Astrocyte of the cerebellum (primary cell): ENCODE measurements at regions not wholly inside any gene's neighbourhood (a gene's known extent, or its start where the extent isn't known, plus 50 kb on each side); places are given as distances from the start of the nearest gene placed in this dataset.

Source experiments
- DNase-seq: peaks from one replicate; pipeline ENCODE4 v3.0.0-alpha.2; 2011; ENCODE audit warnings: low read depth
- H3K4me3 ChIP-seq: 2 replicates; pipeline ENCODE4 v1.5.1; 2011; ENCODE audit warnings: mild to moderate bottlenecking, low read depth, low read length, moderate library complexity
- in situ Hi-C: cut with HindIII; loops from 2 replicates; pipeline ENCODE4 v1.10.0; 2017; ENCODE audit warnings: low sequenced_read_pairs
- TF ChIP-seq, protein P1 (sequence below): IDR thresholded peaks from 2 replicates; pipeline ENCODE4 v1.5.1; 2012; ENCODE audit warnings: low read length, low read depth, moderate library complexity, mild to moderate bottlenecking; ENCODE audit errors: missing control alignments

DNA sequence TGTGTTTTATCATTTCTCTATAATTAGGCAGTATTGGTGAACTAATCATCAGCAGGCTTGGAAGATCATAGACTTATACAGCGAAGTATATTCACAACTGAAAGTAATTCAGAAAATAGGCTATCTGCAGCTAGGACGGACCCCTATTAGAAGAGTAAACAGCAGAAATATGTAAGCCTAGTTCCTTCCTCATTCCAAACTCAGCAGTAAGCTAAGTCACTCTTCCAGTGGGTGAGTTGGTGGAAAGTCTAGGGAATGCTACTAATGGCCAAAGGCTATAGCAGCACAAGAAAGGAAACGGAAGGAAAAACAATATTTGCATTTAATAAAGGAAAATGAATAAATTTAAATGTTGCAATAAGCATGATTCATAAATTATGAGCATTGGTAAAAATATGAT, 918.1 kb upstream of the TMPRSS15 start:
- no peak for DNase-seq
- TF ChIP-seq, protein P1, sequence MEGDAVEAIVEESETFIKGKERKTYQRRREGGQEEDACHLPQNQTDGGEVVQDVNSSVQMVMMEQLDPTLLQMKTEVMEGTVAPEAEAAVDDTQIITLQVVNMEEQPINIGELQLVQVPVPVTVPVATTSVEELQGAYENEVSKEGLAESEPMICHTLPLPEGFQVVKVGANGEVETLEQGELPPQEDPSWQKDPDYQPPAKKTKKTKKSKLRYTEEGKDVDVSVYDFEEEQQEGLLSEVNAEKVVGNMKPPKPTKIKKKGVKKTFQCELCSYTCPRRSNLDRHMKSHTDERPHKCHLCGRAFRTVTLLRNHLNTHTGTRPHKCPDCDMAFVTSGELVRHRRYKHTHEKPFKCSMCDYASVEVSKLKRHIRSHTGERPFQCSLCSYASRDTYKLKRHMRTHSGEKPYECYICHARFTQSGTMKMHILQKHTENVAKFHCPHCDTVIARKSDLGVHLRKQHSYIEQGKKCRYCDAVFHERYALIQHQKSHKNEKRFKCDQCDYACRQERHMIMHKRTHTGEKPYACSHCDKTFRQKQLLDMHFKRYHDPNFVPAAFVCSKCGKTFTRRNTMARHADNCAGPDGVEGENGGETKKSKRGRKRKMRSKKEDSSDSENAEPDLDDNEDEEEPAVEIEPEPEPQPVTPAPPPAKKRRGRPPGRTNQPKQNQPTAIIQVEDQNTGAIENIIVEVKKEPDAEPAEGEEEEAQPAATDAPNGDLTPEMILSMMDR, result no peak
- in situ Hi-C loops, result no loop called here
- no peak overlapping the region for H3K4me3 ChIP-seq

GRCh38 chr21:19322360-19322759, 918.8 kb upstream of the TMPRSS15 start:
- in situ Hi-C loops, result no loop called here
- TF ChIP-seq, protein P1, result no peak
- DNase-seq, result no peak
- no peak overlapping the region for H3K4me3 ChIP-seq

GRCh38 chr21:19326531-19327319, 923.1 kb upstream of the TMPRSS15 start:
- H3K4me3 ChIP-seq, result no peak overlapping the region
- DNase-seq, result no peak
- TF ChIP-seq, protein P1, result no peak
- in situ Hi-C loops, result no loop called here

DNA sequence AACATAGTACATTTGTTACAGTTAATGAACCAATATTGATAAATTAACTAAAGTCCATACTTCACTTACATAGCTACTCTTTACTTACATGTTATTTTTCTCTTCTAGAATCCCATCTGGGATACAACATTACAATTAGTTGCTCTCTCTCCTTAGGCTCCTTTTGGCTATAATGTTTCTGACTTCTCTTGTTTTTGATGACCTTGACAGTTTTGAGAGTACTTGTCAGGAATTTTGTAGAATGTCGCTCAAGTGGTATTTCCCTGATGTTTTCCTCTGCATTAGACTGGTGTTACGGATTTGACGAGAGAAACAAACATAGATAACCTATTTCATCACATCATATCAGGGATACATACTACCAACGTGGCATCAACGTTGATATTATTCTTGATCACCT, 925.4 kb upstream of the TMPRSS15 start:
- DNase-seq, result no peak
- in situ Hi-C loops, result no loop called here
- TF ChIP-seq, protein P1, result no peak
- H3K4me3 ChIP-seq, result no peak overlapping the region

DNA sequence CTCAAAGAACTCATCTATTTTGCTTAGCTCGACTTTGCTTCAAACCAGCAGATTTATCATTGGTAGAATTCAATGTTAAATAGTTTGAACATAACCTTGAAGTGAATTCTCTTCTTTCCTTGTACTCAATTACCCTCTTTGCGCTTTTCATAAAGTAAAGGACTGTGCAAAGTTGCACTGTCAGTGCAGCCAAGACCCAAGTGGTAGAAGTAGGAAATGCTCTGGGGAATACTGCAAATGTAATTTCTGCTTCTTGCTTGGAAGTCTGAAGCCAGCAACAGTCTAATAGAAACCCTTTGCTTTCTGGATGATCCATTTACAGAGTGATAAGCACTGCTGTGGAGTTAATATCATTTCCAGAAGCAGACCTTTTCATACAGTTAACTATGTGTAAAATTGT, 936.7 kb upstream of the TMPRSS15 start:
- TF ChIP-seq, protein P1, result no peak
- in situ Hi-C loops, result no loop called here
- DNase-seq, result no peak
- no peak overlapping the region for H3K4me3 ChIP-seq

- no peak for DNase-seq
- TF ChIP-seq, protein P1, result no peak
- in situ Hi-C loops, result no loop called here
- H3K4me3 ChIP-seq, result no peak overlapping the region
Observed at GRCh38 chr21:19340954-19341353, 937.4 kb upstream of the TMPRSS15 start.
